Coronary artery (tissue), 2 donors: ENCODE measurements at regions not wholly inside any gene's neighbourhood (a gene's known extent, or its start where the extent isn't known, plus 50 kb on each side); places are given as distances from the start of the nearest gene placed in this dataset.

Source experiments
- DNase-seq: peaks from one replicate; pipeline ENCODE4 v3.0.0-alpha.2; 2017; ENCODE audit warnings: low spot score
- H3K27ac ChIP-seq, 2 donors: fragments of 200-600 bp; sonication (generic); one replicate each; pipeline ENCODE4 v1.5.1; 2016 to 2019
- H3K4me3 ChIP-seq: fragments of 200-600 bp; sonication (generic); 2 replicates; pipeline ENCODE4 v1.5.1; 2016; ENCODE audit warnings: mild to moderate bottlenecking, moderate library complexity
- TF ChIP-seq, protein P1 (sequence below): fragments of 200-600 bp; sonication (generic); IDR thresholded peaks from one replicate; pipeline ENCODE4 v1.5.1; 2019; ENCODE audit warnings: antibody characterized with exemption

DNA sequence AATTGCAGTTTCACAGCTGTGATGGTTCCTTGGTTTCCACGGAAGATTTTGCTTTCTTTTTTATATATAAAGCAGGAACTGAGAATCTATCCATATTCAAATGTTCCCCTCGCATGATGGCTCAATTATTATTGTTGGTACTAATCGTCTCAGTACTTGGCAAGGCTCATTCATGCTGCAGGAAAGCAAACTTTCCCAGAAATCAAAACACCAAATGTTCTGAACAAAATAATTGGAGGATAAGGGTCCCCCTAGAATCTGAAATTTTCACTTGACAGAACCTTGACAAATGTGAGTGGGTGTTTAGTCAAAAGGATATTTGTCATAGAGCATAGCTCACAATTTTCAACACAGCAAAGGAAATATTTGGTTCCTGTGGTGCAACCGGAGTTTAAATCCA, 1598.6 kb upstream of the PCDH7 start:
- TF ChIP-seq, protein P1, sequence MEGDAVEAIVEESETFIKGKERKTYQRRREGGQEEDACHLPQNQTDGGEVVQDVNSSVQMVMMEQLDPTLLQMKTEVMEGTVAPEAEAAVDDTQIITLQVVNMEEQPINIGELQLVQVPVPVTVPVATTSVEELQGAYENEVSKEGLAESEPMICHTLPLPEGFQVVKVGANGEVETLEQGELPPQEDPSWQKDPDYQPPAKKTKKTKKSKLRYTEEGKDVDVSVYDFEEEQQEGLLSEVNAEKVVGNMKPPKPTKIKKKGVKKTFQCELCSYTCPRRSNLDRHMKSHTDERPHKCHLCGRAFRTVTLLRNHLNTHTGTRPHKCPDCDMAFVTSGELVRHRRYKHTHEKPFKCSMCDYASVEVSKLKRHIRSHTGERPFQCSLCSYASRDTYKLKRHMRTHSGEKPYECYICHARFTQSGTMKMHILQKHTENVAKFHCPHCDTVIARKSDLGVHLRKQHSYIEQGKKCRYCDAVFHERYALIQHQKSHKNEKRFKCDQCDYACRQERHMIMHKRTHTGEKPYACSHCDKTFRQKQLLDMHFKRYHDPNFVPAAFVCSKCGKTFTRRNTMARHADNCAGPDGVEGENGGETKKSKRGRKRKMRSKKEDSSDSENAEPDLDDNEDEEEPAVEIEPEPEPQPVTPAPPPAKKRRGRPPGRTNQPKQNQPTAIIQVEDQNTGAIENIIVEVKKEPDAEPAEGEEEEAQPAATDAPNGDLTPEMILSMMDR: no peak
- Histone ChIP-seq H3K27ac (no peak overlapping the region), H3K4me3 (no peak overlapping the region)

DNA sequence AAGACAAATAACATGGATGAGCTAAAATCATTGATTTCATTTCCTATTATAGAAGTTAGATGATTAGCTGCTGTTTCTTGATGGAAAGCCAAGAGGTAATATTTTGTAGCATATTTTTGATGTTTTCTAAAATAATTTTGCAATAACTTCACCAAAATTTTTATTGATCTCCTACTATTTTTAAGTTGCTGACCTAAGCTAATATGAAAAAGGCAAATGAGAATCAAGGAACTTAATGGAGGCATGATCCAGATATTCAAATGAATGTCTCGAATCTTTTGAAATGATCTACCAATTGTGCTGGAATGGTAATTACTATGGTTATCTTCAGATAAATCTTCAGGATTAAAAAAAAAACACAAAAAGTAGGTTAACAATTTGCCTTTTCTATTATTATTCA, 1591.4 kb upstream of the PCDH7 start:
- TF ChIP-seq, protein P1: no peak

More for the DNA sequence above, 1598.6 kb upstream of the PCDH7 start:
- no peak for DNase-seq

DNA sequence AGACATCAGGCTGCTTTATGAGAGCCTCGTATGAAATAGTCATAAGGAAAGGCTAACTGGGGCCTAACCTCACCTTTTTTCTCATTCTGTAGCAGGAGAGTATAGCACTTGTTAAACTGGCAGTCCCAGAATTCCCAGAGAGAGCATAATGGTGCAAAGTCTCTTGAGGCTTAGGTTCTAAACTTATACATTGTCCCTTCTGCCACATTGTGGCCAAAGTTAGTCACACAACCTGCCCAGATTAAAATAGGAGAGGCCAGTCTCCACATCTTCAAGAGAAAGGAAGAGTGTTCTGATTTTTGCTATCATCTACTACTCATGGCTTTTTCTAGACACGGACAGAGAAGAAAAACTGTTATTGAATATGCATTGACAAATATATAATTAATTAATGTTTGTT, 1588.9 kb upstream of the PCDH7 start:
- Histone ChIP-seq H3K4me3 (no peak overlapping the region), H3K27ac (no peak overlapping the region)
- DNase-seq: no peak
- TF ChIP-seq, protein P1: no peak

More for the DNA sequence above, 1591.4 kb upstream of the PCDH7 start:
- H3K4me3 ChIP-seq: no peak overlapping the region
- no peak for DNase-seq
- H3K27ac ChIP-seq: no peak overlapping the region

DNA sequence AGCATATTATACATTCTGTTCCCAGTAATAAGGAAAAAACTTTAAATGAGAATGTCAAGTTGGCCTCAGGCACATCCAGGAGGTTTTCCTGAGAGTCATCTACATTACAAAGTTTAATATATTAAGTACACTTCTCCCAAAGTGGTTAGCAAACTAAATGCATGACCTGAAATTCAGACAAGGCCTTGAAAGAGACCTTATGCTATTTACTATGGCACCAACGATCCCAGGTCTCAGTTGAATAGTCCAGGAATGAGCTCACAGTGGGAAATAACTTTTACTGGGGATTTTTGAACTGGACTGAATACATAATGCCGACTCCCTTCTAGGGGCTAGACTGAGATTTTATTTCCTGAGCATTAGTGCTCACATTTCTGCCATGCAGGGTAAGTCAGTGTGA, 1577.5 kb upstream of the PCDH7 start:
- TF ChIP-seq, protein P1: no peak
- Histone ChIP-seq H3K4me3 (no peak overlapping the region), H3K27ac (no peak overlapping the region)
- DNase-seq: no peak

DNA sequence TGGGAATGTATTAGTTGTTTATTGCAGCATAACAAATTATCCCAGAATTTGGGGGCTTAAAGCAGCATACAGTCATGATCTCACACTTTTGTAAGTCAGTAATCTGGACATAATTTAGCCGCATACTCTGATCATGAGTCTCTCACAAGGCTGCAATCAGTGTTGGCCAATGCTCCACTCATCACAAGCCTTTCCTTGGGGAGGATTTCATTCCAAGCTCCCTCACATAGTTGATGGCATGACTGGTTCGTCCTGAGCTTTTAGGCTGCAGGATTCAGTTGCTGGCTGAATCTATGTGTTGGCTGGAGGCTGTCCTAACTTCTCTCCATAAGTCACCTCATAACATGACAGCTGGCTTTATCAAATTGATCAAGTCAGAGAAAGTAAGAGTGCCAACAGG, 1568.6 kb upstream of the PCDH7 start:
- Histone ChIP-seq H3K4me3 (no peak overlapping the region), H3K27ac (no peak overlapping the region)
- DNase-seq: no peak
- TF ChIP-seq, protein P1: no peak

DNA sequence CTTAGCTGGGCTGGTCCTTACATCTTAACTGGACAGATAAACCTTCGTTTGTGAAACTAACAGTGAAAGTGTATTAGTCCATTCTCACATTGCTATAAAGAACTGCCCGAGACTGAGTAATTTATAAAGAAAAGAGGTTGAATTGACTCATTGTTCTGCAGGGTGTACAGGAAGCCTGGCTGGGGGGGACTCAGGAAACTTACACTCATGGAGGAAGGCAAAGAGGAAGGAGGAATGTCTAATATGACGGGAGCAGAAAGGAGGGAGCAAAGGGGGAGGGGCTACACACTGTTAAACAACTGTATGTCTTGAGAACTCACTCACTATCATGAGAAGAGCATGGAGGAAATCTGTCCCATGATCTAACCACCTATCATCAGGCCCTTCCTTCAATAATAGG, 1566.5 kb upstream of the PCDH7 start:
- DNase-seq: no peak
- Histone ChIP-seq H3K27ac (no peak overlapping the region), H3K4me3 (no peak overlapping the region)
- TF ChIP-seq, protein P1: no peak

DNA sequence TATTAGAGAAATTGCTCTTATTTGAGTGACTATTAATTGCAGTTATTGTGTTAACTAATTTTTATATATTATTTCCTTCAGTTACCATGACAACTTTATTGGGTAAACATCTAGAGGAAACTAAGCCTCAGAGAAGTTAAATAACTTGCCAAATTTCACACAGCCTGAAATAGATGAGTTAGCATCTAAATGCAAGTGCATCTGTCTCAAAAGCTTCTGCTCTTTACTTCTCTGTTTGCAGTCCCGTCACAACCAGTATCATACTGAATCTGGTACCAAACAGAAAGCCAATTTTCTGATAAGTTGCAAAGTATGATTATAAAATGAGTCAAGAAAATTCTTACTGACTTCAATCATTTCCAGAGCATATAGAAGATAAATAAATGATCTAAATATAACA, 1544.9 kb upstream of the PCDH7 start:
- no peak overlapping the region for H3K27ac ChIP-seq
- TF ChIP-seq, protein P1: no peak
- DNase-seq: no peak
- H3K4me3 ChIP-seq: no peak overlapping the region
